IMR-90 (cell line): ENCODE measurements at regions not wholly inside any gene's neighbourhood (a gene's known extent, or its start where the extent isn't known, plus 50 kb on each side); places are given as distances from the start of the nearest gene placed in this dataset.

ENCODE experiments used
- ATAC-seq: fragments of 200-7000 bp; cut with Tn5 transposase; 2 replicates; pipeline ENCODE4 v1.9.1; 2020; ENCODE audit warnings: low read depth, mild to moderate bottlenecking, moderate library complexity
- BruUV-seq: library from RNA; stranded (reverse); fragments of 400-500 nt; replicated peaks from 2 replicates; lab custom pipeline; 2021; lab: Mats Ljungman, UMichigan
- CTCF ChIA-PET: fragments of 300-600 bp; formaldehyde crosslinking; extraction: SDS; loops from one replicate; lab custom pipeline; 2021; ENCODE audit warnings: antibody characterized with exemption; lab: Yijun Ruan, JAX
- POLR2A ChIA-PET: fragments of 300-600 bp; sonication (Branson Sonifier 250); formaldehyde crosslinking; loops from one replicate; lab custom pipeline; 2022; ENCODE audit warnings: antibody characterized with exemption; ENCODE audit not compliant: unreplicated experiment; lab: Charles Lee
- DNase-seq: peaks from one replicate; pipeline ENCODE4 v3.0.0; 2013
- H2AFZ ChIP-seq: replicated peaks from 2 replicates; pipeline ENCODE3; 2013; ENCODE audit warnings: low read length, mild to moderate bottlenecking; ENCODE audit not compliant: poor library complexity
- H2AK5ac ChIP-seq: 2 replicates; pipeline ENCODE4 v1.6.1; 2013; ENCODE audit warnings: low read depth, low read length, inconsistent platforms
- H2AK9ac ChIP-seq: replicated peaks from 2 replicates; pipeline ENCODE3; 2013; ENCODE audit warnings: mild to moderate bottlenecking, low read depth, low read length, moderate library complexity; ENCODE audit not compliant: poor library complexity
- H2BK120ac ChIP-seq: 2 replicates; pipeline ENCODE4 v1.6.1; 2013; ENCODE audit warnings: low read depth, low read length, inconsistent platforms
- H2BK15ac ChIP-seq: 3 replicates; pipeline ENCODE4 v1.6.1; 2013; ENCODE audit warnings: low read depth, low read length, inconsistent platforms
- H2BK20ac ChIP-seq: 2 replicates; pipeline ENCODE4 v1.6.1; 2013; ENCODE audit warnings: low read depth, mild to moderate bottlenecking, inconsistent platforms, low read length, moderate library complexity
- H2BK5ac ChIP-seq: 2 replicates; pipeline ENCODE4 v1.6.1; 2013; ENCODE audit warnings: mild to moderate bottlenecking, low read depth, low read length, inconsistent platforms; ENCODE audit not compliant: poor library complexity, severe bottlenecking
- H3K14ac ChIP-seq: replicated peaks from 2 replicates; pipeline ENCODE4 v1.6.1; 2013; ENCODE audit warnings: low read depth, low read length, inconsistent platforms
- H3K18ac ChIP-seq: 2 replicates; pipeline ENCODE4 v1.6.1; 2013; ENCODE audit warnings: low read depth, low read length, control low read depth
- H3K23ac ChIP-seq: 2 replicates; pipeline ENCODE4 v1.6.1; 2013; ENCODE audit warnings: low read depth, low read length, inconsistent platforms
- H3K27ac ChIP-seq: 2 replicates; pipeline ENCODE4 v1.5.1; 2013; ENCODE audit warnings: mild to moderate bottlenecking, control low read depth, low read length; ENCODE audit not compliant: insufficient read depth
- H3K27me3 ChIP-seq: 2 replicates; pipeline ENCODE4 v1.6.1; 2013; ENCODE audit warnings: low read length; ENCODE audit not compliant: control insufficient read depth, insufficient read depth
- H3K36me3 ChIP-seq: 2 replicates; pipeline ENCODE4 v1.6.1; 2013; ENCODE audit warnings: low read length, mixed read lengths; ENCODE audit not compliant: control insufficient read depth, insufficient read depth
- H3K4ac ChIP-seq: 2 replicates; pipeline ENCODE4 v1.6.1; 2013; ENCODE audit warnings: low read depth, low read length, inconsistent platforms
- H3K4me1 ChIP-seq: 2 replicates; pipeline ENCODE4 v1.6.1; 2013; ENCODE audit warnings: low read length, mixed read lengths; ENCODE audit not compliant: control insufficient read depth, insufficient read depth
- H3K4me2 ChIP-seq: 2 replicates; pipeline ENCODE4 v1.6.1; 2013; ENCODE audit warnings: low read depth, mild to moderate bottlenecking, control low read depth, low read length, moderate library complexity
- H3K4me3 ChIP-seq: 2 replicates; pipeline ENCODE4 v1.5.1; 2013; ENCODE audit warnings: low read depth, mild to moderate bottlenecking, control low read depth, low read length, moderate library complexity; ENCODE audit not compliant: insufficient read depth
- H3K56ac ChIP-seq: 2 replicates; pipeline ENCODE4 v1.6.1; 2013; ENCODE audit warnings: low read length, inconsistent platforms; ENCODE audit not compliant: insufficient read depth; ENCODE audit errors: extremely low read depth
- H3K79me1 ChIP-seq, 2 experiments: 2 replicates each; pipeline ENCODE4 v1.6.1; 2013; ENCODE audit warnings: low read length in 2 of 2, inconsistent platforms in 1 of 2, low read depth in 1 of 2
- H3K9ac ChIP-seq: 2 replicates; pipeline ENCODE4 v1.6.1; 2013; ENCODE audit warnings: low read depth, low read length, control low read depth
- H3K9me1 ChIP-seq: 2 replicates; pipeline ENCODE4 v1.6.1; 2013; ENCODE audit warnings: low read length, inconsistent platforms; ENCODE audit not compliant: insufficient read depth
- H3K9me3 ChIP-seq: 2 replicates; pipeline ENCODE4 v1.6.1; 2013; ENCODE audit warnings: low read length; ENCODE audit not compliant: control insufficient read depth, insufficient read depth
- H4K20me1 ChIP-seq: 2 replicates; pipeline ENCODE4 v1.6.1; 2013; ENCODE audit warnings: low read length, inconsistent platforms; ENCODE audit not compliant: insufficient read depth
- H4K5ac ChIP-seq: 2 replicates; pipeline ENCODE4 v1.6.1; 2013; ENCODE audit warnings: mild to moderate bottlenecking, low read depth, low read length, control low read depth
- H4K8ac ChIP-seq, 2 experiments: 2 replicates each; pipeline ENCODE4 v1.6.1; 2013; ENCODE audit warnings: low read depth in 2 of 2, low read length in 2 of 2, control low read depth in 1 of 2, inconsistent platforms in 1 of 2
- H4K91ac ChIP-seq: 2 replicates; pipeline ENCODE4 v1.6.1; 2013; ENCODE audit warnings: low read depth, low read length, inconsistent platforms; ENCODE audit not compliant: insufficient read depth
- CEBPB ChIP-seq: IDR thresholded peaks from 2 replicates; pipeline ENCODE4 v1.6.1; 2012; ENCODE audit warnings: low read depth, low read length, improper control_type of control experiment
- ELK1 ChIP-seq: fragments of 150-350 bp; IDR thresholded peaks from 2 replicates; pipeline ENCODE4 v1.6.1; 2016; ENCODE audit warnings: low read depth, mild to moderate bottlenecking, low read length, moderate library complexity, borderline replicate concordance
- RFX5 ChIP-seq: IDR thresholded peaks from 2 replicates; pipeline ENCODE4 v1.8.0; 2012; ENCODE audit warnings: low read depth, mild to moderate bottlenecking, low read length, moderate library complexity
- WGBS, 2 experiments: methylation state at CpG; one replicate each; pipeline versions ENCODE4 v1.1.5 to v1.1.7; 2013; ENCODE audit warnings: missing lambda C conversion rate in 2 of 2; ENCODE audit not compliant: insufficient read length in 1 of 2; ENCODE audit errors: extremely low coverage in 2 of 2; 5-methylcytosine and 5-hydroxymethylcytosine counted together
- dilution Hi-C: fragments of 300-500 bp; cut with HindIII; formaldehyde crosslinking; loops from one replicate; pipeline ENCODE4 v1.14.3; 2018; ENCODE audit warnings: low sequenced_read_pairs; ENCODE audit not compliant: unreplicated experiment
- in situ Hi-C: fragments of 300-500 bp; cut with MboI; formaldehyde crosslinking; loops from 3 replicates; pipeline ENCODE4 v1.14.3; 2019; ENCODE audit warnings: low sequenced_read_pairs, inconsistent platforms, mixed read lengths
- intact Hi-C: fragments of 100-400 bp; cut with micrococcal nuclease; formaldehyde crosslinking; loops from 2 replicates; pipeline ENCODE4 v1.10.0; 2022
- TF ChIP-seq, protein P1 (sequence below): conservative IDR thresholded peaks from 2 replicates; pipeline ENCODE4 v1.5.1; 2012; ENCODE audit warnings: mild to moderate bottlenecking, low read depth, low read length, improper control_type of control experiment

- Histone ChIP-seq H2AK9ac (no peak overlapping the region), H4K91ac (no peak overlapping the region), H4K20me1 (no peaks in the 10 kb centered on the region), H3K14ac (no peak overlapping the region), H3K56ac (no peak overlapping the region), H3K18ac (no peak overlapping the region), H4K5ac (no peak overlapping the region), H2AK5ac (no peak overlapping the region), H3K4me2 (no peak overlapping the region), H2BK120ac (no peak overlapping the region), H4K8ac (no peak overlapping the region), H2AFZ (no peak overlapping the region), H3K4me3 (no peak overlapping the region), H3K4ac (no peak overlapping the region), H3K9me1 (no peaks in the 10 kb centered on the region), H2BK5ac (no peak overlapping the region), H3K23ac (no peak overlapping the region), H3K79me1 (no peaks in the 10 kb centered on the region), H3K36me3 (no peaks in the 10 kb centered on the region), H3K4me1 (peaks cover 2% of the 10 kb centered on the region; the same call in 1 of the 2 replicates), H3K27me3 (no peaks in the 10 kb centered on the region), H3K9me3 (no peaks in the 10 kb centered on the region), H3K9ac (no peak overlapping the region), H2BK20ac (no peak overlapping the region), H3K27ac (no peak overlapping the region), H2BK15ac (no peak overlapping the region)
- in situ Hi-C loops, result no loop called here
- no TSS peak for BruUV-seq
- WGBS, 2 experiments, result no CpG with 5 or more reads among the region's 1 CpG
- dilution Hi-C loops, result no loop called here
- DNase-seq (no peak), ATAC-seq (no peak; the same call in 1 of the 2 replicates)
- intact Hi-C loops, result no loop called here
- TF ChIP-seq CEBPB (no peak), ELK1 (no peak), RFX5 (no peak)
- TF ChIP-seq, protein P1, sequence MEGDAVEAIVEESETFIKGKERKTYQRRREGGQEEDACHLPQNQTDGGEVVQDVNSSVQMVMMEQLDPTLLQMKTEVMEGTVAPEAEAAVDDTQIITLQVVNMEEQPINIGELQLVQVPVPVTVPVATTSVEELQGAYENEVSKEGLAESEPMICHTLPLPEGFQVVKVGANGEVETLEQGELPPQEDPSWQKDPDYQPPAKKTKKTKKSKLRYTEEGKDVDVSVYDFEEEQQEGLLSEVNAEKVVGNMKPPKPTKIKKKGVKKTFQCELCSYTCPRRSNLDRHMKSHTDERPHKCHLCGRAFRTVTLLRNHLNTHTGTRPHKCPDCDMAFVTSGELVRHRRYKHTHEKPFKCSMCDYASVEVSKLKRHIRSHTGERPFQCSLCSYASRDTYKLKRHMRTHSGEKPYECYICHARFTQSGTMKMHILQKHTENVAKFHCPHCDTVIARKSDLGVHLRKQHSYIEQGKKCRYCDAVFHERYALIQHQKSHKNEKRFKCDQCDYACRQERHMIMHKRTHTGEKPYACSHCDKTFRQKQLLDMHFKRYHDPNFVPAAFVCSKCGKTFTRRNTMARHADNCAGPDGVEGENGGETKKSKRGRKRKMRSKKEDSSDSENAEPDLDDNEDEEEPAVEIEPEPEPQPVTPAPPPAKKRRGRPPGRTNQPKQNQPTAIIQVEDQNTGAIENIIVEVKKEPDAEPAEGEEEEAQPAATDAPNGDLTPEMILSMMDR, result no peak
- ChIA-PET CTCF (no interaction called here), POLR2A (no interaction called here)
These were observed 258.4 kb upstream of the DAPK1 start for GRCh38 chr9:87239312-87239711.
